HG03342 (cell line): ENCODE measurements at regions not wholly inside any gene's neighbourhood (a gene's known extent, or its start where the extent isn't known, plus 50 kb on each side); places are given as distances from the start of the nearest gene placed in this dataset.
A peak's percentile ranks its signal among the peaks of the same experiment; 100 is the strongest.
"Not testable (repeated sequence)": the region's sequence is repeated elsewhere in the genome, so short reads cannot be mapped to it uniquely, and the experiment has no call there.

Experiments
- ATAC-seq: cut with Tn5 transposase; IDR thresholded peaks from one replicate; pipeline ENCODE4 v1.9.1; 2021; ENCODE audit warnings: mild to moderate bottlenecking, moderate library complexity; ENCODE audit not compliant: unreplicated experiment

DNA sequence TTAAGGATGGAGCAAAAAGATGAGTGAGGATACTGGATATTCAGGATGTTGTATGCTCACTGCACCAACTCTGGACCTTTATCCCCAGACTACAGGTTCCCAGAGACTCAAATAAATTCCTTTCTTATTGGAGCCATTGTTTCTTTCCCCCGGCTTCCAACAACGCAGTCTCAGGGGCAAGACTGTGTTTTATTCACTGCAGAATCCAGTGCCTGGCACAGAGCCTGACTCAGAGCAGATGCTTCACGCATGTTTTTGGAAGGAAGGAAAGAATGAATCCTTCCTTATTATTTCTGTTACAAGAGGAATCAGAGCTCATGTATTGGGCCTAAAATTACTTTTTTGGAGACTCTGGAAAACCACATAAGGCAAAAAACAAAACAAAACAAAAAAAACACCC, 96.0 kb upstream of the VGLL4 start:
- no peak for ATAC-seq

- no peak for ATAC-seq
Measured at GRCh38 chr3:11739123-11739522, 95.4 kb upstream of the VGLL4 start.

- ATAC-seq = no peak
Measured at GRCh38 chr3:11737742-11738141, 94.0 kb upstream of the VGLL4 start.

DNA sequence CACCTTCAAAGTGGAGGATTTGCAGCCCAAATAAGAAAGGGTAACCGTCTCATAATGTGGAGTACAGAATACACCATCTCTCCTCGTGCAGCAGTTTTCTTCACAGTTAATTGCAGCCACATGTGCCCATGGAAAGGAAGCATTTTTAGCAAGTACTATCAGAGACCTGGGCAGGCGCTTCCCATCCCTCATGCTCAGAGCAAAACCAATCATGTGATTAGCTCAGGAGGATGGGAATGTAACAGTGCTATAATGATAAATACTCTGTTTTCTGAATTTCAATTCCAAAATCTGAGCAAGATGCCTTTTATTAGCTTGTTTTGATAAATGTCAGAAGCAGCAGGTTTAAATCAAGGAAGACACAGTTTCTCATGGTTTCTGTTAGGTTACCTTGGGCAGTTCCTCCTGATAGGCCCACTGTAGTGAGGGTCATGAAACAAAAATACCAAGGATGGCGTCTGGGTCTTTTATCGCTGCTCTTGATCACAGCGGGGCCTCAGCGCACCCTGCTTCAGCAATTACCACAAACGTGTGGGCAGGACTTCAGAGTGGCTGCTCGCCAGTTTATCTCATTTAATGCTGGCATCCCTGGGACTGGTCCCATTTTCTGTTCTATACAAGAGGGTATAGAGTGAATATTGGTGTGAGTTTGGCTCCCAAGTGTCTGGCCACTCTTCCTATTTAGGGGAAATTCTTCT, 92.6 kb upstream of the VGLL4 start:
- no peak for ATAC-seq

- no peak for ATAC-seq
Measured at GRCh38 chr3:11735638-11736037, 91.9 kb upstream of the VGLL4 start.

DNA sequence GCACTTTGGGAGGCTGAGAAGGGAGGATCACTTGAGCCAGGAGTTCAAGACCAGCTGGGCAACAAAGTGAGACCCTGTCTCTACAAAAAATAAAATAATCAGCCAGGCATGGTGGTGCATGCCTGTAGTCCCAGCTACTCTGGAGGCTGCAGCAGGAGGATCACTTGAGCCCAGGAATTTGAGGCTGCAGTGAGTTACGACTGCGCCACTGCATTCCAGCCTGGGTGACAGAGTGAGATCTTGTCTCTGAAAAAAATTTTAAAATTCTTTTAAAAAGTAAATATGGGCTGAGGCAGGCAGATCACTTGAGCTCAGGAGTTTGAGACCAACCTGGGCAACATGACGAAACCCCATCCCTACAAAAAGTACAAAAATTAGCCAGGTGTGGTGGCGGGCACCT, 91.4 kb upstream of the VGLL4 start:
- ATAC-seq = not testable (repeated sequence)

DNA sequence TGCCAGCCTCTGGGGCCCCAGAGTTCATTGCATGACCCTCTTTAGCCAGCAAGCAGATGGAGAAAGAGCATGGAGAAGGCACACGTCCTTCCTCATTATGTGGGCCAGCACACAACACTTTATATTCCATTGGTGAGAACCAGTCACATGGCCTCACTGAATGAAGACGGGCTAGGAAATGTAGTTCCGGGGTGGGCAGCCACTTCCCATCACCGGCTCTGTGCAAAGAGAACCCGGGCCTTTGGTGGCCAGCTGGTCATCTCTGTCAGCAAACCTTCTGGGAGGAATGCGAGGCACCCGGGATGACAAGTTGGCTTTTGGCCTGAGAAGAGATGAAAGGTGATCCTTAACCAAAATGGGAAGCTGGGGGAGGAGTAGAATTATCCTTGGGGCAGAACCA, 90.2 kb upstream of the VGLL4 start:
- ATAC-seq = no peak

GRCh38 chr3:11727207-11727606, 83.5 kb upstream of the VGLL4 start:
- no peak for ATAC-seq

GRCh38 chr3:11726146-11726545, 82.4 kb upstream of the VGLL4 start:
- ATAC-seq = no peak

- not testable (repeated sequence) for ATAC-seq
Measured at GRCh38 chr3:11725340-11725641, 81.6 kb upstream of the VGLL4 start.

DNA sequence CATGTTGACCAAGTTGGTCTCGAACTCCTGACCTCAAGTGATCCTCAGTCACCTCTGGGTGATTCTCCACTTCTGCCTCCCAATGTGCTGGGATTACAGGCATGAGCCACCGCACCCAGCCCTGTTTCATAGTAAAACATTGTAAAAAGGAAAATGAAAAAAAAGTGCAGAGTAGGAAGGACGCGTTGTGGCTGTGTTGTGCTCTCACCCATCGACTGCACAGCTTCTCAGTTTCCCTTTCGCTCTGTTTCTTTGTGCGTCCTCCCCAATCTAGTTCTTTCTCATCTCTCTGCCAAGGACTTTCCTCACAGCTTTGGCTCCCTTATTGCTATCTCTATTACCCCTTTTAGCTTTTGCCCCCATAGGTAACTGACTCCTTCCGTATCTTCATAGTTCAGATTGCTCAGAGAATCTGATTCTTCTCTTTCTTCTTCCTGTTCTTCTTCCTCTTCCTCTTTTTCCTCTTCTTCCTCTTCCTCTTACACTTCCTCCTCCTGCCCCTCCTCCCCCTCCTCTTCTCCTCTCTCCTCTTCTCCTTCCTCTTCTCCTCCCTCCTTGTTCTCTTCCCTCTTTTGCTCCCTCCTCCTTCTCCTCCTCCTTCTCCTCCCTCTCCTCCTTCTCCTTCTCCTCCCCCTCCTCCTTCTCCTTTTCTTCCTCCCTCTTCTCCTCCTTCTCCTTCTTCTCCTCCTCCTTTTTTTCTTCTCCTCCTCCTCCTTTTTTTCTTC, 81.1 kb upstream of the VGLL4 start:
- peak; percentile 55 for ATAC-seq

DNA sequence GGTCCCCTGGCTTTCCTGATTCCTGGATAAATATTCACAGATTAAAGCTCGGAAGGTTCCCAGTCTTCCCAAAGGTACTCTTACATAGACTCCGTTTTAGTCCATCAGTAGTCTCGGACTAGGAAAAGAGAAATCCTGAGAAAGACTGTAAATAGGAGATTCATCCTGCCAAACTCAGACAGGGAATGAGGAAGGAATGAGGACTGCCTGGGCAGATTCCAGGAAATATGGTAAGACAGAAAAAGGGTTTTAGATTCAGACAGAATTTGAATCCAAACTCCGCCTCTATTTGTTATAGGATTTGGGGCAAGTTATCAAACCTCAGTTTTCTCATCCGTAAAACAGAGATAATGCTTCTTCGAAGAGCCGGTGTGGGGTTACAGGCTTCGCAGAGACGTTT, 77.8 kb upstream of the VGLL4 start:
- no peak for ATAC-seq

DNA sequence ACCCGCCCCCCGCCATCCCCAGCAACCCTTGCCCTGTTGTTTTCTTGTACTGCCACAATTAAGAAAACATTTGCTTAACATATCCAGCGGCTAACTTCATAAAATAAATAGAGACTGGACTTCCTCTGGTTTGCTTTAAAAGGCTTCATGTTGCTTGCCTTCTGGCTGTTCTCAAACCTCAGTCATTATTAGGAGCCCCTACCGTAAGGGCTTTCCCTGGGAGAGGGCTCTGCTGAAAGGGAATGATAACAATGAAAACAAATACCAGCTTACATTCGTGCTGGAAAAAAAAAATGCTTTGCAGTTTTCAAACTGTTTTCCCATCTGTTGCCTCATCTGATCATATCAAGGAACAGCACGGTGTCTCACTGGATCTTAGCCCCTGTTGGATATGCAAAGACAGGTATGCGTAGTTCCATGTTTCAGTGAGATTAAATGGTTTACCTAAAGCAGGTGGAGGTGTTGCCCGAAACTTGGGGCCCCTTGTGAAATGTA, 77.2 kb upstream of the VGLL4 start:
- ATAC-seq = no peak

- peak; percentile 30 for ATAC-seq
Measured at GRCh38 chr3:11720304-11720898, 76.7 kb upstream of the VGLL4 start.

DNA sequence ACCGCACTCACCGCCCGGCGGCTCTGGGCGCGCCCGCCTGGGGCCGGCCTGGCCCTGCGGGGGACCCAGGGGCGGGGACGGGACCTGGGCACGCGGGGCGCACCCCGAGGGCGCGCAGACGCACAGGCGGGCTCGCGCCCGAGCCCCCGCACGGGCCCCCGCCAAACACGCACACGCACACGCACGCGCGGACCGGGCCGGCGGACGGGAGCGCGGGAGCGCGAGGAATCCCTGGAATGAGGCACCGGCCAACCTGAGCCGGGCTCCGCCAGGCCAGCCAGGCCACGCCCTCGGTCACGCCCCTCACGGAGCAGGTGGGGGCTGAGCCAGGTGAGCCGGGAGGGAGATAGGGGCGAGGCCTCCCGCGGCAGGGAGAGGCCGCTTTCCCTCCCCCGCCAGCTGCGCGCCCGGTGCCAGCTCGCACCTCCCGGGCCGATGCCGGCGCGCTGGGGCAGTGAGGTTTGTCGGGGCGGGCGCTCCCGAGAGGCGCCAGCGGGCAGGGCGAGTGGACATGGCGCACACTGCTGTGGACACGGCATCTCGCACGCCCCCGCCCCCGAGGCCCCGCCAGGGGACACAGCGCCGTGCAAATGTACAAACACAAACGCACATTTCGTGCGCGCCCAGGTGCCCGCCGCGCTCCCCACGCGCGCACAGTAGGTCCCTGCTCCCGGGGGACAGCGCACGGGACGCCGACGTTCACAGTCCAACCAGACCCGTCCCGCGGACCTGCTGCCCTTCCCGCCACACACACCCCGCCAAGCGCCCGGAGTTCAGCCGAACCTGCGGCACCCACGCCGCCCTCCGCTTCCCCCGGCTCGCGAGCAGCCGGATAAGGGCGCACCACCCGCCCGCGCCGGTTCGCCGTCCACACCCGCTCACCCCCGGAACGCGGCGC, 75.9 kb upstream of the VGLL4 start:
- peak; percentile 69 for ATAC-seq

DNA sequence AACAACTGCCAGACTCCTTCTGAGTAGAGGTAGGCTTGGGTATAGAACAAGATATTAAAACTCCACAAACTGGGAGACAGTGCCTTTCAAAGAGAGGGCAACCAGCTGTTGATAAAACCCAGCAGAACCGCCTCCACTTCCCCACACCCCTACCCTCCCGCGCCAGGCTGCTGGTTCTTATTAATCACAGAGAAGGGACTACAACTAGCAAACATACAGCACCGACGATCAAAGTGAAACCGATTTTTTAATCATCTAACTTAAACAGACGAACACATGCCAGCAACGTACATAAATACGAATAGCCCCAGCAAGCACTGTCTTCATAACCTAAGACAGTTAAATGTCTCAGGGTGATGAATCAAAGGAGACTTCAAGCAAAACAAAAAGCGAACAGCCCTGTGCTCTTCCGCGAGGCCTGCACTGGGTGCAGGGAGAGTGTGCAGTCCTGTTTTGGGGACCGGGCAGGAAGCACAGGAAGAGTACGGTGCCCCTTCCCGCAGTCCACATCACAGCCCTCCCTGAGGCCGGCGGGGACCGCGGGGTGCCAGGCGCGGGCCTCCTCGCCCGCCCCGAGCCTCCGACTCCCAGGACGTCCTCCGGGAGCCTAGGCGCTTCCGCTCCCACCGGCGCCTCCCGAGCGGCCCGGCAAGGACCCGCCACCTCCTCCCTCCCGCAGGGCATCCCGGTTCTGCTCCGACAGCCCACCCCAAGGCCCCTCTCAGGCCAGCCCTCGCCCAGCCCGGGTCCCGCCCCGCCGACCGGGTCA, 75.1 kb upstream of the VGLL4 start:
- ATAC-seq = peak; percentile 26

DNA sequence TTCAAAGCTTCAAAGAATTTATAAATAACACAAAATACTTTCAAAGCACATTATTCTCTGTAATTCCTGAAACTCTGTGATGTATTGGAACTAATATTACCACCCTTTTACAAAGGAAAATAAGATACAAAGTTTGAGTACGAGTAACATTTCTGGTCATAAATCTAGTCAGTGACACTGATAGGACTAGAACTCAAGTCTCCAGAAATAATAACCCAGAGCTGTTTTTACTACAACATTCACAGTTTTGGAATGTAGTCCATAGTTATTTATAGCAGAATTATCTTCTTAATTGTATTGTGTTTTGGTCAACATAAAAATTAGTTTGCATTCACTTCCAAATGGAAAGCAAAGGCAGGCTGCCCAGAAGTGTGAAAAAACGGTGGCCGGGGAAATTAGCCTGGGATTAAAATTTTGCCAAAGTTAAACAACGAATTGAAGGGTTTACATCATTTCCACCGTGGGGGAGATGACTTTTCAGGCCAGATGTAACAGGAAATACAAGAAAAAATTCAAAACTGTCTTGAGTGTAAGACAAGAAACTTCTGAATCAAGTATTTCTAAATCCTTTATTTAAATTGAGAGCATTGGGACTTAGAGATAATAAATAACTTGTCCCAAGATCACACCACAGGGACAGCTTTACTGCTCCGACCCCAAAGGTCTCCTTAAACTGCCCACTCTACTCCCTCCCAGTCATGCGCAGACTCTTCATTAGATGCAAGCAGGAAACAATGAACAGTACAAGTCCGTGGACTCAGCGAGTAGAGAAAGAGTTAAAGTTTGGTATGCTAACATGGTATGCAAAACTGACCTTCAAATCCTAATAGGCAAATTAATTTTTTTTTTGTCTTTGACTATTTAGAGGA, 74.3 kb upstream of the VGLL4 start:
- ATAC-seq = peak; percentile 36

DNA sequence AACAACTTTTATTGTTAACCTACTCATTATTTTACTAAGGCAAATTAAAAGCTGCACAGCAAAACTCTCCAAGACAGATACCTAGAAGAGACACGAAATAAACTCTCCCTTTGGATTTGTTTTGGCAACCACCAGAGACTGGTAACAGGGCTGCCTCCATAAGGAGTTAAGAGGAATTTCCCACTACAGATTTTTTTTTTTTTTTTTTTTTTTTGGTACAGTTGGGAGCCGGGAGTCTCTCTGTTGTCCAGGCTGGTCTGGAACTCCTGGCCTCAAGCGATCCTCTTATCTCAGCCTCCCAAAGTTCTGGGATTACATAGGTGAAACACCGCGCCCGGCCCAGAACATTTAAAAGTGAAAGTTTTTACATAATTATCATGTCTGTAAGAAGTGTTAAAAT, 73.6 kb upstream of the VGLL4 start:
- no peak for ATAC-seq

DNA sequence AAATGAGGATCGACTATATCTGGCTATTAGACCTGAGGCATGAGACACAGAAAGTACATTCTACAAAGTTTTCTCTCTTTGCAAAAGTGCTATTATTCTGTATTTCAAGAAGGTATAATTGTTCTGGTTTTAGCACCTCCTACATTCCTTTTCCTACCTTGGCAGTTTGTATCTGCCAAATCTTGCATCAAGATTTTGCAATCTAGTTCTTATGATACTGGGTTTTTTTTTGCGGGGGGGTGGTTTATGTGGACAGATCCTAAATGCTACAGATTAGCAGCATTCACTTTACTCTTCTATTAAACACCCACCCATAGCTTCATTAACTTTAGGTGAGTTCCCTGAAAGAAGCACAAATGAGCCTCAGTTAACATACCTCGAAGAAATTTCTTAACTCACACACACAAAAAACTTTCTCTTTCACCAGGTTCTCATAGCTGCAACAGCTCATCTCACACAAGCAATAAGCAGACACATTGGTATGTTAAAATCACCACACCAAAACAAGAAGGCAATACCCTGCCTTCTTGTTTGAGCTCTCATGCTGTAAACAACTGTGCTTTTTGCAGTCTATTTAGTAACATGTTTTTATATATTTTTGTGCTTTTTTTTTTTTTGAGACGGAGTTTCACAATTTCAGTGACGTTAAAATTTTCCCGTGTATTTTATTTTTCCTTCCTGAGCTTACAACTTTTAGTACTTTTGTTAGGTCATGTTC, 73.0 kb upstream of the VGLL4 start:
- ATAC-seq = no peak
